Cardiac septum (tissue), 1 donor: ENCODE measurements at regions not wholly inside any gene's neighbourhood (a gene's known extent, or its start where the extent isn't known, plus 50 kb on each side); places are given as distances from the start of the nearest gene placed in this dataset.

Experiments used
- DNase-seq: peaks from one replicate; pipeline ENCODE4 v3.0.0-alpha.2; 2020; ENCODE audit warnings: low spot score
- intact Hi-C: fragments of 100-400 bp; cut with DNase I; formaldehyde crosslinking; loops from one replicate; pipeline ENCODE4 v1.14.0; 2022
- donor health status: DM: no; HTN: no; CAD: no.

DNA sequence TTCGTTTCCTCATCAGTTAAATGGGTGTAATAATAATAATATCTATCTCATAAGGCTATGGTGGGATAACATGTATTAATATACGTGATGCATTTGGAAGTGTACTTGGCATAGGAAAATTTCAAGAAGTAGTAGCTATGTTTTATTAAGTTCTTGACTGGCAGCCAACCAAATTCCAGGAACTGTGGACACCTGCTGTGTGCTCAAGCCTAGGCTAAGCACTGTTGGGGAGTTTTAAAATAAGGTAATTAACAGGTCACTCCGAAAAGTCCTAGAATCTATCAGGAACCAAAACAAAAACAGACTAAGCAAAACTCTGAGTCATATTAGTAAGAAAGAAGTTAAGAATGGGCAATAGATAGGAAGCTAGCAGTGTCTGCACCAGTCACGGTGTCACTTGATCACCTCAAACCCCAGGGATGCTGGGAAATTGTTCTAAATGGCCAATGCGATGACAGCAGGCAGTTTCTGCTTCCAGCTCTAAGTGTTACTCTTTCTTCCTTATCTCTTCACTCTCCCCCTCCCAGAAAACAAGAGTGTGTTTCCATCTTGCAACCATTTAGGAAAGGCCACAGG, 92.0 kb upstream of the GDF10 start:
- intact Hi-C loops, result no loop called here
- no peak for DNase-seq

DNA sequence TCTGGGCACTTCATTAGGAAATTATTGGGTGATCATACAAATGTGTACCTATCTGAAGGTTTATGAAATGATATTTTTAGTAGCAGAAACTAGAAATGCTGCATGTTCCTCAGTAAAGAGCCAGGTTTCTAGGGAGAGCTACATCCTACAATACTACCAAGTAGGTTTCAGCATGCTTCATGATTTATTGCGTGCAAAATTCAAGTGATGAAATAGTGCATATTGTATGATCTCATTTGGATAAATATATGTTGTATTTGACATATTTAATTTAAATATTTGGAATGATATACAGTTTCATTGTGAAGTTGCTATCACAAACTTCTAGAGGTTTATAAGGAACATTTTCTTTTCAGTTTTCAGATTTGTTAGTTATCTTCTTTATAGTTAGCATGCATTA, 90.5 kb upstream of the GDF10 start:
- intact Hi-C loops, result no loop called here
- DNase-seq, result no peak

DNA sequence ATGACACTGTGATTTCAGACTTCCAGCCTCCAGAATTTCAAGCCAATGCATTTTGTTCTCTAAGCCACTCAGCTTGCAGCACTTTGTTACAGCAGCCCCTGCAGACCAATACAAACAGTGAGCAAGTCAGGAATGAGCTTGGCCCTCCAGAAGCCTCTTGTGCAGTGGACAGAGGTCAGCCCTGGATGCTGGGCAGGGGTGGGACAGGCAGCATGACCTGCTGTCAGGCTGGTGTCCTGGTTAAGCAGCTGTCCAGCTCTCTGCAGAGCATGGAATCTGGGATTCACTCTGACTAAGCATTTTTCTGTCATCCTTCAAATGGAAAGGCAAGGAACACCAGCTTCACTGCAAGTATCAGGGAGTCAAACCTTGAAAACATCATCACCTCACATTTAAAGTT, 85.5 kb upstream of the GDF10 start:
- DNase-seq, result no peak
- intact Hi-C loops, result no loop called here

DNA sequence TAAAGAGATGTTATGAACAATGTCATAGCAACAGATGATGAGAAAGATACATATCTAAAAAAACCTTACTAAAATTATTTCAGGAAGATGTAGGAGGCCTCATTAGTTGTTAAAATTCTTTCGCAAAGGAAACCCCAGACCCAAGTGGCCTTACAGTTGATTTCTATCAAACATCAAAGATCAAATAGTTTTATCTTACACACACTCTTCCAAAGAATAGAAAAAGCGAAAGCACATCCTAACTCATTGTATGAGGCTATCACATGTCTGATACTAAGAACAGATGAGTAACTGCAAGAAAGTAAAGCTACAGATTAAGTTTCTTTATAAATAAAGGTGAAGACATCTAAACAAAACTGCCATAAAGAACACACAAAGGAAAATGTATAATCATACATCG, 82.9 kb upstream of the GDF10 start:
- DNase-seq, result no peak
- intact Hi-C loops, result no loop called here

DNA sequence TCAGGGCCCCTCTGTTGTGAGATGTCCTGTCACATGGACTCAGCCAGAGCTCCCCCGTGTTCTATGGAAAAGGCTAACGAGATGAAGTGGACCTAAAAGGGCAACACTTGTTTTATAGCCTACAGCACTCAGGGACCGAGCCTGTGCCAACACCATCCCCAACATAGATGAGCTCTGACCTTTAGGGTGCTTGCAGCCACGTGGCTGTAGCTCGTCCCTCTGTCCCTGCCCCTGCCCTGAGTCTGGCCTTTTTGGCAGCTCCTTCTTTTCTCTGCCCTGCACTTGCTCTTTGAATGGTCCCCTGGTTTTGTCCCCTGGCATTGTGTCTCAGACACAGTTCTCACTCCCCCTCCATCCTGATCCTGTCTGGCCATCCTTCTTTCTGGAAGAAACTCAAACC, 81.2 kb upstream of the GDF10 start:
- intact Hi-C loops, result no loop called here
- DNase-seq, result no peak

DNA sequence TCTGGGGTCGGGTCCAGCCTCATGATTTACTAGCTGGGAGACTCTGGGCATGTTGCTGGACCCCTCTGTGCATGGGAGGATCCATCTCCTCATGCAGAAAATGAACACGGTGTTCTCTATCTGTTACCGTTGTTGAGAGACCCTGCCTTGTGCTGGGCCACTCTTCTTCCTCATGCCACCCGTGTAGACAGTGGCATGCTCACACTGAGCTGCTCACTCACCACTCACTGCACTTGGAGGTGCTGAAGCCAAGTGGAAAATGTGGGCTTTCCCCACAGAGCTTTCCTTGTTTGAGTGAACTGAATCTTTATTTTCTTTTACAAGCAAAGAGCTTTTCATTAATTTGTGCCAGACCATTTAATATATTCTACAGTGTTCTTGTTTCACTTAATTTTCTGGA, 77.5 kb upstream of the GDF10 start:
- DNase-seq, result peak; percentile 12
- intact Hi-C loops, result no loop called here

DNA sequence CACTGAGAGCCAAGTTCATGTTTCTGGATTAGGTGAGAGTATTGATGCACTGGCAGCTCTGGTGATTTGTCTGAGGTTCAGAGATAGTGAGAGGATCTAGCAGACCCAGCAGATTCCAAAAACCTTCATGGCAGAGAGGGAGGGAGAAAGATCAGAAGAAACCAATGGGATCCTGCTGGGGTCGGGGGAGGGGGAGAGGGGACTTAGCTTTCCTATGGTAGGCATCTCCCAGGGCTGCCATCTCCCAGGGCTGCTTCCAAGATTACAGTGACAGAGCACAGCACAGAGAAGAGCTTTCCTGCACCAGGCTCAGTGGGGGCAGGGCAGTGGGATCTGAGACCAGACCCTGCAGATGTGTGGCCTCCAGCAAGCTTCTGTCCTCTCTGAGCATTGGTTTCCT, 76.8 kb upstream of the GDF10 start:
- DNase-seq, result peak; percentile 29

DNA sequence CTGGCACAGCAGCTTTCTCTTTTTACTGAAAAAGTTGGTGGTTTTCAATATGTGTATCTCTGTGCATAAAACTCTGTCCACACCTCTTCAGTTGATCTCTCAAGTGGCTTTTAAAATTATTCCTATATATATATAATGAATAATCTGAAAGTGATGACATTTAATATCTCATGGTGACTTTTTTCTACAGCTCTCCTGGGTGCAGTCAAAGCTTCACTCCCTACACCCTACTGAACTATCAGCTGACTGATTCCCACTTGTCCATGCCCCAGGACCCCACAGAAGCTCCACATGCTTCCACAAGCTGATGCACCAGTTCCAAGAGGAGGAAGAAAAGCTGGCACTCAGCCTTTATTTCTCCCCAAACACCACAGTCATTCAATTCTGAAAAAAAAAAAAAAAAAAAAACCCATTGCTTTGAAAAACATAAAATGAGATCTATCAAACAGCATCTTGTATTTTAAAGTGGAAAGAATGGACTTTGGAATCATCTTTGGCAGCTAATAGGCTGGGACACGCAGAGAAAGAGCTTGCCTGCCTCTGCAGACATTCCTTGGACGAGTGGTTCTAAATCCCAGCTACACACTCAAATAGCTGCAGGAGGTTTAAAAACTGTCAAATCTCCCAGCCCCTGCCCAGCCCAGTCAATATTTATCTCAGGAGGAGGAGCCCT, 75.3 kb upstream of the GDF10 start:
- intact Hi-C loops, result no loop called here
- peak; percentile 47 for DNase-seq

More for the DNA sequence above, 76.8 kb upstream of the GDF10 start:
- intact Hi-C loops, result no loop called here

DNA sequence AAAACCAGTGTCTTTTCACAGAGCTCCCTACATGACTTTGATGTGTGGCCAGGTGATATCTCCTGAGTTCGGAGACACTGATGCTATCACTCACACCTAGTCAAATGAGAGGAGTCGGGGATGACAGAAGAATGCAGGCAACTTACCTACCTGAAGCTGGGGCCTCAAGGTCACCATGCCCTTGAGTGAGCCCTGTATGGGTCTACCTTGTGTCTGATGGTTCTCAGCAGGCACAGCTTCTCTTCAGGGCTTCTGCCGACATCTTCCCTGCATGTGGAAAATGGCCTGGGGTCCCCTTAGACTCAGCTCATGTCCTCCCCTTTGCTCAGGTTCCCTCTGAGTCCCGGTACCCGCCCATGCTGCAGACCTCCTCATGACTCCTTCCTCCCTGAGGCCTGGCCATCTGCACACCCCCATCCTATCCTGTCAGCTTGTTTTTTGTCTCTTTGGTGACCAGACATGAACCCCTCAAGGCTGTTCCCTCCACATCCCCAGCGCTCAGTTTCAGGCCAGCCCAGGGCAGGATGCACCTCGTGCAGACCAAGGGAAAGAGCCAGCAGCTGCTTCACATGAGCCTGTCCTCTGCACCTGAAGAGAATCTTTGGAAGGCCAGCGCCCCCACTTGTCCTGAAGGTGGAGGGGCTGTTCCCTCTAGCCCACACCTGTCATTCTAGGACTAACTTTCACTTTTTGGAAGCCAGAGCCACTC, 74.6 kb upstream of the GDF10 start:
- DNase-seq, result peak; percentile 63
- intact Hi-C loops, result no loop called here

DNA sequence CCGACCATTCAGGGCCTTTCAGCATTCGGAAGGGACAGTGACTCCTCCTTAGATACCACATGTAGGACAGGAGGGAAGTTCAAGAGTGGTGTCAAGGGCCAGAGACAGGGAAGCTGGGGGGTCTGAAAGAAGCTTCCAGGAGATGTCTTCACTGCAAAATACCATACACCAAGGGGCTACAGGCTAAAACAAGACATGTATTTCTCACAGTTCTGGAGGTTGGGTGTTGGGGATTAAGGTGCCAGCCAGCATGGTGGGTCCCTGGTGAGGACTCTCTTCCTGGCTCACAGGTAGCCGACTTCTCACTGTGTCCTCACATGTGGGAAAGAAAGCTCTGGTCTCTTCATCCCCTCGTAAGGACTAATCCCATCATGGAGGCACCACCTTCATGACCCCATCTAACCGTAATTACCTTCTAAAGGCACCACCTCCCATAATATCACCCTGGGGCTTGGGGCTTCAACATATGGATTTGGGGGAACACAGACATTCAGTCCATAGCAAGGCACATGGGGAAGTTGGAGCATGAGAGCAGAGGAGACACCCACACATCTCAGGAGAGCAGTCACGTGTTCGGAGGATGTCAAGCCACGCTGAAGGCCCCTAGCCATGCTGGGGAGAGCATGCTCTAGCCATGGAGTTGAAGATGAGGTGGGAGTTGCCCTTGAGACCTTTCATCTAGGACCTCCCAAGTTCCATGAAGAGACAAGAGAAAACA, 73.9 kb upstream of the GDF10 start:
- intact Hi-C loops, result no loop called here

DNA sequence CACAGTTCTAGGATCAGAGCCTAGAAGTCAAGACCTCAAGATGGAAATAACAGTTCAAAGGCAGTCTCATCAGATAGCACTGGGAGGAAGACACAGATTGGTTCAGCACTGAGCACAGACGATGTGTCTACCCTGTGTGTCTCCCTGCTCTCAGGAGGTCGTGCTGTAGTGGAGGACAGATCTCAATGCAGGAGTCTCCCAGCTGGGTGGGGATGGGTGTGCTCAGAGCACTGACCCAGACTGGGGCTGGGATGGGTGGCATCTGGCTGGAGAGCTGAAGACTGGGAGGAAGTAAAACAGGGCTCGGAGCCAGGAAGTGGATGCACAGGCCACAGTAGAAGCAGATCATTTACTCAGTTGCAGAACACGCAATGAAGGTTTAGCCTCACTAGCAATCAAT, 69.5 kb upstream of the GDF10 start:
- intact Hi-C loops, result no loop called here
- peak; percentile 19 for DNase-seq

More for the DNA sequence above, 73.9 kb upstream of the GDF10 start:
- peak; percentile 51 for DNase-seq

DNA sequence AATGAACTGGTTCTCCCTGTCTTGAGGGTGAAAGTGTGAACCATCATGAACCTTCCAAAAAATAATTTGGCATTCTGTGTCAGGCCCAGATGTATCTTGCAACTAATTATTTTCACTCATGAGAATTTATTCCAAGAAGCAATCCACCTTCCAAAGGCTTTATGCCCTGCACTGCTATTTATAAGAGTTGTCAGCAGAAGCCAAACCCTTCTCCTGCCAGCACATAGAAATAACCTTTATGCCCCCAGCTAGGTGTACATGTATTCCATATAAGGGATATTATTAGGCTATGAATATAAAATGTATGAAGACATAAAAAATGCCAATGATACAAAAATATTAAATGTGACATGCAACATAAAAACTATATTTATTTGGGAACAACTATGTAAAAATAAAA, 69.0 kb upstream of the GDF10 start:
- intact Hi-C loops, result no loop called here
- no peak for DNase-seq

DNA sequence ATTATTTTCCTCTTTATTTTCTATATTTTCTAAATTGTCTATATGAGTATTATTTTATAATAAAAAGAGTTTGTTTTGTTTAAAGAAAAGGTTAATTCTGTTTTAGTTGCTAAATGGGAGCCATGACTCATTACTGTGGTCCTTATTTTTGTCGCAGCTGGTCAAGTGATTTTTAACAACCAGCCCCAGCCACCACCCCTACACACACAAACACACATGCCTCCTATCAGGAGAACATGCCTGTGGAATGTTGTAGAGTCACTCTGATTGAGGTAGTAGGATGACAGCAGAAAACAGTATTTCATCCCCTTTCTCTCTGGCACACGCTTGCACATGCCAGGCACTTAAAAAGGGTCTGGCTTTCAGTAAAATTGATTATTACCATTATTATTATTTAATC, 68.6 kb upstream of the GDF10 start:
- peak; percentile 68 for DNase-seq
- intact Hi-C loops, result no loop called here

DNA sequence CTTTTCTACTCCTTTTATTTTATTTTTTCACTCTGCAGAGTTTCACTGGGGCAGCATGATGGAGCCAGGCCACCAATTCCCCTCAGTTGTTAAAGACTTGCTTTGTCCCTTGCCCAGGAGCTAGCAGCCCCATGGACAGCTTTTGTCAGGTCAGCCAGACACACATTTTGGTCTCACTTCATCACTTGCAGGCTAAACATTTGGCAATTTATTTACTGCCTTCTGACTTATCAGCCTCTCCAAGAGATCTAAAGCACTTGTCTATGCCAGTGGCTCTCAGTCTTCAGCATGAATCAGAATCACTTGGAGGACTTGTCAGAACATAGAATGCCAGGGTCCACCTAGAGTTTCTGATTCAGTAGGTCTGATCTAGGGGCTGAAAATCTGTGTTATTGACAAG, 66.4 kb upstream of the GDF10 start:
- peak; percentile 75 for DNase-seq
- intact Hi-C loops, result no loop called here

DNA sequence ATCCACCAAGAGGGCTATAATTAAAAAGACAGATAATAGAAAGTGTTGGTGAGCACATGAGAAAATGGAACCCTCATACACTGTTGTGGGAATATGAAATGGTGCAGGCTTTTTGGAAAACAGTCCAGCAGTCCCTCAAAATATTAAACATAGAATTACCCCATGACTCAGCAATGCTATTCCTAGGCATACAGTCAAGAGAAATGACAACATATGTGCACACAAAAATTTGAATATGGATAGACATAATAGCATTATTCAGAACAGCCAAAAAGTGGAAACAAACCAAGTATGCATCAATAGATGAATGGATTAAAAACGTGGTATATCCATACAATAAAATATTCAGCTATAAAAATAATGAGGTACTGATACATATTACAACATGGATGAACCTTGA, 64.5 kb upstream of the GDF10 start:
- intact Hi-C loops, result no loop called here
- DNase-seq, result no peak

DNA sequence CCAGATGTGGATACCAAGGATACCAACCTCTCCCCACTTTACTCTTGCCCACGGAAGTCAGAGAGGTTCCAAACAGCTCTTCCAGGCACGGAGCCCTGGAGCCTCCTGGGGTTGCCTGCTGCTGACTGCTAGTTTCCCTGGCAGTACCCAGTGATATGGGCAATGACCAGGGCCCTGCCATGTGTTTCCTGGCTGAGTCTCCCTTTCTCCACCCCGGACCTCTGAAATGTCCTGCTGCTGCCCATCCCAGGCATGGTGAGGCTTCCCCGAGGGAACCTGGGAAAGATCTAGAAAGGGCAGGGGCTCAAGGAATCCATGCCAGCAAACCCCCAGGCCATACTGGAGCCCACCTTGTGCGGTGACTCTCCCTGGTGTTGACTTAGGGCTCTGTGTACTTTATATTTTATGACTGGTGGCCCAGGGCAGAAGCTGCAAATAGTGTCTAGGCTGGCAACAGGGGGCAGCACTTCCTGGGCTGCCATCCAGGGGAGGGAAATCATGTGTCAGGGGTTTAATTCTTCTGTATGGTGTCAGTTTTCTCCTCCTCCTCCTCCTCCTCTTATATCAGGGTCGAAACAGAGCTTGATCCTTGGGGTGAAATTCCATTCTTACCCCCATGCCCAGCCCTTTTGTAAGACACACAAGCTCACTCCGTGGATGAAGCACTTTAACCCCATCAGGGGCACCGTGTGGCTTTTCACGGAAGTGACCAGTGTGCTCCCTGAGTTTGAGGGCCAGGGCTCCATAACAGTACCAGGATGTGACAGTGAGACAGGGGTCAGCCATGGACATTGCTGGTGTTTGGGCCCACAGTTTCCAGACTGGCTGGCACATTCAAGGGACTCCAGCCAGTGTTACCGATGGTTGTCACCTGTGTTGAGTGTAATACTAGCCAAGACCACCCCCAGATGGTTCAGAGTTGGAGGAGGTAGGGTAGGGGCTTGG, 62.4 kb upstream of the GDF10 start:
- intact Hi-C loops, result no loop called here
- DNase-seq, result peak; percentile 31

DNA sequence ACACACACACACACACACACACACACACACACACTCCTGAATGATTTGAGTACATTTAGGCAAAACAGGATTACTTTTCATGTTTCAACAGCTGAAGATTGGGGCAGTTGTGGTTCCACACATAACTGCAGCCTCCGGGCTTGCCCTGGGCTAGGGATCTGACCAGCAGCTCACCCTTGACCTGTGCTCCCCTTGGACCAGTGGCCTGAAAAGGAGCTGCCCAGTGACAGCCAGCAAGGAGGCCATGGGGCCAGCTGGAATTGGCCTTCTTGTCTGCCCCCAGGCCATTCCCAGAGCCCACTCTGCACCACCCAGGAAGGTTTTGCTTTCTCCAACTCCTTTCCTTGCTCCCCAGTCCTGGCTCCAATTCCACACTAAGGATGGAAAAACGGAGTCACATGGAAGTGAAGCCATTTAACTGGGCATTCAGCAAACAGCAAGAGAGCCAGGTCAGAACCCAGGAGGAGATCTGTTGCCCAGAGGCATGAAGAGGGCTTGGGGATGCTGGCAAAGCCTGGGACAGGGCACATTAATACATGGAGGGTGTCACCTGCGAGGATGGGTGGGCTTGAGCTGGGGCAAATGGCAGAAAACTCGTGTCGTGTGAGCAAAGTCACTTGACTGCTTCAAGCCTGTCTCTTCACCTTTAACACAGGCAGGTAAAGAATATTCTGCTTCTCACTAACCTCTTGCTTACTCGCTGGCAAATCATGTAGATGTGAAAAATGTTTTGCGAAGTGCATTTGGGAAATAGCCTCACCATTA, 61.5 kb upstream of the GDF10 start:
- intact Hi-C loops, result no loop called here
- peak; percentile 59 for DNase-seq

DNA sequence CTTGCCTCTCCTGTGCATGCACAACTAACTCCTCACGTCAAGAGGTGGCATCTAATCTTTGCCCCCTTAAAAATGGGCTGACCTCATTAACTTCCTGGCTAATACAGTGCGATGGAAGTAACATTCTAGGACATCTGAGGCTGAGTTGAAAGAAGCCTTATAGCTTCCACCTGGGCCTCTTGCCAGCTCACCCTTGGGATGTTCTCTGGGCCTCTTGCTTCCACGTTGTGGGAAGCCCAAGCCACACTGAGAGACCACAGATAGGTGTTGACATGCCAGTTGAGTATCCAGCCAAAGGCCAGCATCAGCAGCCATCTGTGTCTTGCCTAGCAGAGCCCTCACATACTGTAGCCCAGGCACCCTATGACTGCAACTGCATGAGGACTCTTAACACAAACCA, 60.8 kb upstream of the GDF10 start:
- intact Hi-C loops, result no loop called here

DNA sequence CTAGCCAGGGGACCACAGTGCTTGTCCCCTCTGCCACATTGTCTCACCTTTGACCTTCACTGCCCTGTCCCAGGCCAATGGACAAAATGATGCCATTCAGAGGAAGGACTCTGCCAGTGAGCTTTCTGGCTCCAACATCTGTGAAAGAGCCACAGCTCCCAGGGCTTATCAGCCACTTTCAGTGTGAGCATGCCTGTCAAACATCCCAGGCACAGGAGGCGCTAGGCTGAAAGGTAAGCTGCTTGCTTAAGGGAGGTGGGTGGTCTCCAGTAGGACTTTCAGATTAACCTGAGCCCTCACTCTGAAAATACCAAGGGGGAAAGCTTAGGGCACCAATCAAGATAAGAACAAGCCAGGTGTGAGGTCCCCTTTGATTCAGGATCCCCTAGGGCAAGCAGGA, 59.8 kb upstream of the GDF10 start:
- DNase-seq, result peak; percentile 14
- intact Hi-C loops, result no loop called here

More for the DNA sequence above, 60.8 kb upstream of the GDF10 start:
- DNase-seq, result peak; percentile 27
